Right atrium auricular region (tissue), 2 donors: ENCODE measurements at regions not wholly inside any gene's neighbourhood (a gene's known extent, or its start where the extent isn't known, plus 50 kb on each side); places are given as distances from the start of the nearest gene placed in this dataset.

ENCODE experiments used
- DNase-seq: peaks from one replicate; pipeline ENCODE4 v3.0.0-alpha.2; 2019; ENCODE audit warnings: low spot score
- H3K27ac ChIP-seq, 2 donors: fragments of 200-600 bp; sonication (generic); 1 replicate in 1 of 2; 2 replicates in 1 of 2; pipeline ENCODE4 v1.5.1; 2016 to 2019
- H3K27me3 ChIP-seq, 2 donors: fragments of 200-600 bp; sonication (generic); one replicate each; pipeline versions ENCODE4 v1.5.1 to v1.6.0; 2017 to 2019
- H3K36me3 ChIP-seq: fragments of 200-600 bp; sonication (generic); one replicate; pipeline ENCODE4 v1.5.1; 2016
- H3K4me1 ChIP-seq, 2 donors: fragments of 200-600 bp; sonication (generic); one replicate each; pipeline versions ENCODE4 v1.5.1 to v1.6.0; 2017 to 2019
- H3K4me3 ChIP-seq, 2 donors: fragments of 200-600 bp; sonication (generic); 1 replicate in 1 of 2; 2 replicates in 1 of 2; pipeline ENCODE4 v1.5.1; 2017 to 2019; ENCODE audit warnings: mild to moderate bottlenecking in 1 of 2, moderate library complexity in 1 of 2
- H3K9me3 ChIP-seq, 2 donors: fragments of 200-600 bp; sonication (generic); one replicate each; pipeline ENCODE4 v1.5.1; 2019
- CTCF ChIP-seq, 2 donors: fragments of 200-600 bp; sonication (generic); IDR thresholded peaks; one replicate each; pipeline ENCODE4 v1.5.1; 2019; ENCODE audit warnings: antibody characterized with exemption in 2 of 2

DNA sequence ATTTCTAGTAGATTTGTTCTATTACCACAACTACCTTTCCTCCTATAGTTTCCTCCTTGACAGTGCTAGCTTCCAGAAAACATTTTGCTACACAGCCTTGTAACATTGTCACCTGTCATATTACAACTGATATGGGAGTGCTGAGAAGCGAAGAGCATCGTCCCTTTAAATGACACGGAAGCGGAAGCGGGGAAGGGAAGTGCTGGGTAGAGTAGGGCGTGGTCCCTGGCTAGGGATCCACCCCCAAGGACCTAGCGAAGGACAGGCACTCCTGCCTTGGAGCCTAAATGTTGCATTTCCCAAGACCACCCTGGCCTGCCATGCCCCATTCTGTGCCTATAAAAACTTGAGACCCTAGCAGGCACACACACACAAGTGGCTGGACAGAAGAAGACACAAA lies 57.4 kb upstream of the RANBP6 start:
- no peak for TF ChIP-seq CTCF (IDR thresholded peaks at IDR 0.05)
- H3K4me3 ChIP-seq: no peak overlapping the region
- H3K9me3 ChIP-seq: no peaks in the 10 kb centered on the region
- H3K4me1 ChIP-seq: no peaks in the 10 kb centered on the region
- no peak for DNase-seq
- no peaks in the 10 kb centered on the region for H3K36me3 ChIP-seq
- H3K27ac ChIP-seq: no peak overlapping the region
- no peaks in the 10 kb centered on the region for H3K27me3 ChIP-seq

DNA sequence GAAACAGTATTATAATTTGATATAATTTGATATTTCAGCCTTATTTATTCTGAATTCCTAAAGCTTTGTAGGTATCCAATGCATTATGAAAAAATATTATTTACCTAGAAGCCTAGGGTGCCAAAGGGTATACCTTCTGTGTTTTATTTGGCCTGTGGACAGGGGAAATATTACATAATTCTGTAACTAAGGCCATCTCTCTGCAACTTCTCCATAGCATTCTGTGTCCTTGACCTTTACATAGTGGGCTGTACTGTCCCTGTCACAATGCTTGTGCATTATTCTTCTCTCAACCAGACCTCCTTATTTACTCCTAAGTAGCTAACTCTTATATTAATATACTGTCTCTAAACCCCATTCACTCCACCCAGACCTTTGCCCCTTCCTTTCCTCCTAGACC lies 57.0 kb upstream of the RANBP6 start:
- Histone ChIP-seq H3K27ac (no peak overlapping the region), H3K9me3 (no peaks in the 10 kb centered on the region), H3K36me3 (no peaks in the 10 kb centered on the region), H3K4me1 (no peaks in the 10 kb centered on the region), H3K4me3 (no peak overlapping the region), H3K27me3 (no peaks in the 10 kb centered on the region)
- no peak for DNase-seq
- TF ChIP-seq CTCF (IDR thresholded peaks at IDR 0.05): no peak

- no peaks in the 10 kb centered on the region for H3K4me1 ChIP-seq
- TF ChIP-seq CTCF (IDR thresholded peaks at IDR 0.05): no peak
- H3K9me3 ChIP-seq: no peaks in the 10 kb centered on the region
- no peak overlapping the region for H3K27ac ChIP-seq
- no peaks in the 10 kb centered on the region for H3K36me3 ChIP-seq
- no peak for DNase-seq
- H3K4me3 ChIP-seq: no peak overlapping the region
- no peaks in the 10 kb centered on the region for H3K27me3 ChIP-seq
Measured at GRCh38 chr9:6068983-6069382, 53.6 kb upstream of the RANBP6 start.

DNA sequence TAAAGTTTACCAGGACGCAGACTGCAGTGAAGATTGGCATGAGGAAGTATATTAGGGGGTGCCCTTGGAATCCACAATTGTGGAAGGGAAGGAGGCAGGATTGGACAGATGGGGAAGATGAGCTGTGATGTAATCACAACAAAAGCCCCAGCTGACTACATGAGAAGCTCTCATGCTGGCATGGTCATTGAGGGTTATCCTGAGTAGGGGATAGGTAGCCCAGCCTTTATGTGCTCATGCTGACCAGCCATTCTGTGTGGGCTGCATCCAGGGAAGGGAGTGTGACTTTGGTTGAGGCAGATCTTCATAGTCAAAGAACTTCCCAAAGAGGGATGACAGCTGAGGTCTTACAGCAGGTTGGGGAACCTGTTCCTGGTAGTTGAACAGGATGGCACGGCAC lies 52.0 kb upstream of the RANBP6 start:
- no peak for DNase-seq
- Histone ChIP-seq H3K27ac (no peak overlapping the region), H3K9me3 (no peaks in the 10 kb centered on the region), H3K36me3 (no peaks in the 10 kb centered on the region), H3K27me3 (no peaks in the 10 kb centered on the region), H3K4me3 (no peak overlapping the region), H3K4me1 (no peaks in the 10 kb centered on the region)
- TF ChIP-seq CTCF (IDR thresholded peaks at IDR 0.05): no peak
